ENCODE measurements at regions not wholly inside any gene's neighbourhood (a gene's known extent, or its start where the extent isn't known, plus 50 kb on each side); places are given as distances from the start of the nearest gene placed in this dataset.

DNA sequence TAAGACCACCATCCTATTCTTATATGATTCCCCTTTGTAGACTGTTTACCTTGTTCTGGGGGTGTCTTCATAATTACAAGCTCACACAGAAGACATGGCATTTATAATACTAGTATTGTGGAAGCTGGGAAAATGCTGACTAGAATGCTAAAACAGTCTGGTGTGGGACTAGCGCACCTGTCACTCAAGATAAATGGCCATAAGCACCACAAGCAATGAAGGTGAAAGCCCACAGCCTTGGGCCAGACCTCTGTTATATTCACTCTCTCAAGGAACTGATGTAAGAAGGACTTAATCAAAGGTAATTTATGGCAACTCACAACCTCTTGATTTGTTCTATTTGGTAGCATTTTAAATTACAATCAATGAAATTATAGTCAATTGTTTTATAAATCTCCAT, 721.5 kb downstream of the SEMA5A start:
- no peaks in the 10 kb centered on the region for H3K36me3 ChIP-seq (ENCODE audit: control insufficient read depth in 2 of 2, insufficient read depth in 2 of 2, low read length in 1 of 2)
- DNase-seq (ENCODE audit: low read depth, low spot score) = no peak
- intact Hi-C loops (cut with micrococcal nuclease; ENCODE audit: unreplicated experiment) (no loop called here), in situ Hi-C loops (cut with MboI) (no loop called here)
- H3K79me2 ChIP-seq (ENCODE audit: control insufficient read depth, insufficient read depth, low read length) = no peaks in the 10 kb centered on the region
- no peaks in the 10 kb centered on the region for H4K20me1 ChIP-seq (ENCODE audit: control insufficient read depth, insufficient read depth)
- H3K4me2 ChIP-seq (ENCODE audit: control insufficient read depth, insufficient read depth) = no peak overlapping the region
- ChIA-PET POLR2A (no interaction called here), RAD21 (ENCODE audit: unreplicated experiment) (no interaction called here), CTCF (no interaction called here), SMC1A (ENCODE audit: uncharacterized antibody, unreplicated experiment) (no interaction called here)
- H3K9ac ChIP-seq (ENCODE audit: control insufficient read depth, insufficient read depth, low read length) = no peak overlapping the region
- H3K4me3 ChIP-seq = no peak overlapping the region
- no TSS peak for BruUV-seq (replicated peaks)
- ATAC-seq = no peak
- H3K27me3 ChIP-seq (replicated peaks in 1 of 2; ENCODE audit: control insufficient read depth in 2 of 2, insufficient read depth in 2 of 2, low read length in 1 of 2) = no peaks in the 10 kb centered on the region
- no peak for FAIRE-seq
- H3K27ac ChIP-seq (ENCODE audit: control insufficient read depth, insufficient read depth) = no peak overlapping the region
- WGBS (ENCODE audit: insufficient coverage, insufficient replicate concordance, low lambda C conversion rate, missing lambda C conversion rate) = 14% methylated on average over 1 of the region's 1 CpG
- no peaks in the 10 kb centered on the region for H3K9me3 ChIP-seq (replicated peaks; ENCODE audit: control insufficient read depth, insufficient read depth, low read length)
- H2AFZ ChIP-seq (ENCODE audit: control insufficient read depth, low read depth, low read length) = no peak overlapping the region
- no peaks in the 10 kb centered on the region for H3K4me1 ChIP-seq (ENCODE audit: control insufficient read depth, insufficient read depth, low read length)
- no peak for TF ChIP-seq TCF7 (IDR thresholded peaks at IDR 0.05; ENCODE audit: borderline replicate concordance)
- no peak for TF ChIP-seq HDGF (IDR thresholded peaks at IDR 0.05)
- no peak for TF ChIP-seq CEBPZ (IDR thresholded peaks at IDR 0.05; ENCODE audit: low read depth, low read length)
- TF ChIP-seq TCF12 (IDR thresholded peaks at IDR 0.05; ENCODE audit: low read depth, low read length) = no peak
- TF ChIP-seq, protein P1, sequence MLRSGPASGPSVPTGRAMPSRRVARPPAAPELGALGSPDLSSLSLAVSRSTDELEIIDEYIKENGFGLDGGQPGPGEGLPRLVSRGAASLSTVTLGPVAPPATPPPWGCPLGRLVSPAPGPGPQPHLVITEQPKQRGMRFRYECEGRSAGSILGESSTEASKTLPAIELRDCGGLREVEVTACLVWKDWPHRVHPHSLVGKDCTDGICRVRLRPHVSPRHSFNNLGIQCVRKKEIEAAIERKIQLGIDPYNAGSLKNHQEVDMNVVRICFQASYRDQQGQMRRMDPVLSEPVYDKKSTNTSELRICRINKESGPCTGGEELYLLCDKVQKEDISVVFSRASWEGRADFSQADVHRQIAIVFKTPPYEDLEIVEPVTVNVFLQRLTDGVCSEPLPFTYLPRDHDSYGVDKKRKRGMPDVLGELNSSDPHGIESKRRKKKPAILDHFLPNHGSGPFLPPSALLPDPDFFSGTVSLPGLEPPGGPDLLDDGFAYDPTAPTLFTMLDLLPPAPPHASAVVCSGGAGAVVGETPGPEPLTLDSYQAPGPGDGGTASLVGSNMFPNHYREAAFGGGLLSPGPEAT (IDR thresholded peaks at IDR 0.05; ENCODE audit: low read depth) = no peak
- TF ChIP-seq, protein P2, sequence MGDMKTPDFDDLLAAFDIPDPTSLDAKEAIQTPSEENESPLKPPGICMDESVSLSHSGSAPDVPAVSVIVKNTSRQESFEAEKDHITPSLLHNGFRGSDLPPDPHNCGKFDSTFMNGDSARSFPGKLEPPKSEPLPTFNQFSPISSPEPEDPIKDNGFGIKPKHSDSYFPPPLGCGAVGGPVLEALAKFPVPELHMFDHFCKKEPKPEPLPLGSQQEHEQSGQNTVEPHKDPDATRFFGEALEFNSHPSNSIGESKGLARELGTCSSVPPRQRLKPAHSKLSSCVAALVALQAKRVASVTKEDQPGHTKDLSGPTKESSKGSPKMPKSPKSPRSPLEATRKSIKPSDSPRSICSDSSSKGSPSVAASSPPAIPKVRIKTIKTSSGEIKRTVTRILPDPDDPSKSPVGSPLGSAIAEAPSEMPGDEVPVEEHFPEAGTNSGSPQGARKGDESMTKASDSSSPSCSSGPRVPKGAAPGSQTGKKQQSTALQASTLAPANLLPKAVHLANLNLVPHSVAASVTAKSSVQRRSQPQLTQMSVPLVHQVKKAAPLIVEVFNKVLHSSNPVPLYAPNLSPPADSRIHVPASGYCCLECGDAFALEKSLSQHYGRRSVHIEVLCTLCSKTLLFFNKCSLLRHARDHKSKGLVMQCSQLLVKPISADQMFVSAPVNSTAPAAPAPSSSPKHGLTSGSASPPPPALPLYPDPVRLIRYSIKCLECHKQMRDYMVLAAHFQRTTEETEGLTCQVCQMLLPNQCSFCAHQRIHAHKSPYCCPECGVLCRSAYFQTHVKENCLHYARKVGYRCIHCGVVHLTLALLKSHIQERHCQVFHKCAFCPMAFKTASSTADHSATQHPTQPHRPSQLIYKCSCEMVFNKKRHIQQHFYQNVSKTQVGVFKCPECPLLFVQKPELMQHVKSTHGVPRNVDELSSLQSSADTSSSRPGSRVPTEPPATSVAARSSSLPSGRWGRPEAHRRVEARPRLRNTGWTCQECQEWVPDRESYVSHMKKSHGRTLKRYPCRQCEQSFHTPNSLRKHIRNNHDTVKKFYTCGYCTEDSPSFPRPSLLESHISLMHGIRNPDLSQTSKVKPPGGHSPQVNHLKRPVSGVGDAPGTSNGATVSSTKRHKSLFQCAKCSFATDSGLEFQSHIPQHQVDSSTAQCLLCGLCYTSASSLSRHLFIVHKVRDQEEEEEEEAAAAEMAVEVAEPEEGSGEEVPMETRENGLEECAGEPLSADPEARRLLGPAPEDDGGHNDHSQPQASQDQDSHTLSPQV (IDR thresholded peaks at IDR 0.05) = no peak
- no peak for TF ChIP-seq RAD21 (IDR thresholded peaks at IDR 0.05; ENCODE audit: insufficient read depth, low read depth, low read length)
- TF ChIP-seq, protein P3, sequence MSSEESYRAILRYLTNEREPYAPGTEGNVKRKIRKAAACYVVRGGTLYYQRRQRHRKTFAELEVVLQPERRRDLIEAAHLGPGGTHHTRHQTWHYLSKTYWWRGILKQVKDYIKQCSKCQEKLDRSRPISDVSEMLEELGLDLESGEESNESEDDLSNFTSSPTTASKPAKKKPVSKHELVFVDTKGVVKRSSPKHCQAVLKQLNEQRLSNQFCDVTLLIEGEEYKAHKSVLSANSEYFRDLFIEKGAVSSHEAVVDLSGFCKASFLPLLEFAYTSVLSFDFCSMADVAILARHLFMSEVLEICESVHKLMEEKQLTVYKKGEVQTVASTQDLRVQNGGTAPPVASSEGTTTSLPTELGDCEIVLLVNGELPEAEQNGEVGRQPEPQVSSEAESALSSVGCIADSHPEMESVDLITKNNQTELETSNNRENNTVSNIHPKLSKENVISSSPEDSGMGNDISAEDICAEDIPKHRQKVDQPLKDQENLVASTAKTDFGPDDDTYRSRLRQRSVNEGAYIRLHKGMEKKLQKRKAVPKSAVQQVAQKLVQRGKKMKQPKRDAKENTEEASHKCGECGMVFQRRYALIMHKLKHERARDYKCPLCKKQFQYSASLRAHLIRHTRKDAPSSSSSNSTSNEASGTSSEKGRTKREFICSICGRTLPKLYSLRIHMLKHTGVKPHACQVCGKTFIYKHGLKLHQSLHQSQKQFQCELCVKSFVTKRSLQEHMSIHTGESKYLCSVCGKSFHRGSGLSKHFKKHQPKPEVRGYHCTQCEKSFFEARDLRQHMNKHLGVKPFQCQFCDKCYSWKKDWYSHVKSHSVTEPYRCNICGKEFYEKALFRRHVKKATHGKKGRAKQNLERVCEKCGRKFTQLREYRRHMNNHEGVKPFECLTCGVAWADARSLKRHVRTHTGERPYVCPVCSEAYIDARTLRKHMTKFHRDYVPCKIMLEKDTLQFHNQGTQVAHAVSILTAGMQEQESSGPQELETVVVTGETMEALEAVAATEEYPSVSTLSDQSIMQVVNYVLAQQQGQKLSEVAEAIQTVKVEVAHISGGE (CRISPR knock-in tag; IDR thresholded peaks at IDR 0.05) = no peak
- TF ChIP-seq MEF2A (IDR thresholded peaks at IDR 0.05; ENCODE audit: insufficient read depth, low read depth, low read length) = no peak
- no peak for TF ChIP-seq NKRF (conservative IDR thresholded peaks at IDR 0.05)

All from GM12878 (cell line).